SK-N-SH (cell line): ENCODE measurements at regions not wholly inside any gene's neighbourhood (a gene's known extent, or its start where the extent isn't known, plus 50 kb on each side); places are given as distances from the start of the nearest gene placed in this dataset.
"Not testable (repeated sequence)": the region's sequence is repeated elsewhere in the genome, so short reads cannot be mapped to it uniquely, and the experiment has no call there.

Source experiments
- CTCF ChIA-PET: fragments of 300-600, 350-600 bp; formaldehyde crosslinking; extraction: SDS; loops from one replicate; lab custom pipeline; 2021; lab: Yijun Ruan, JAX
- POLR2A ChIA-PET: fragments of 350-600 bp; sonication (Branson Sonifier 250); formaldehyde crosslinking; extraction: SDS; loops from one replicate; lab custom pipeline; 2020; ENCODE audit warnings: antibody characterized with exemption, inconsistent platforms; lab: Yijun Ruan, JAX
- DNase-seq: peaks from one replicate; pipeline ENCODE4 v3.0.0; 2012
- H2AFZ ChIP-seq: fragments of 200-600 bp; sonication (generic); 2 replicates; pipeline ENCODE4 v1.8.1; 2016; ENCODE audit warnings: antibody characterized with exemption, mild to moderate bottlenecking, low read depth
- H3F3A ChIP-seq: fragments of 200-600 bp; sonication (generic); replicated peaks from 2 replicates; pipeline ENCODE3; 2016; ENCODE audit warnings: antibody characterized with exemption, mild to moderate bottlenecking; ENCODE audit not compliant: insufficient read depth
- H3K27ac ChIP-seq, 2 experiments: fragments of 200-500 bp in 1 of 2; fragments of 200-600 bp in 1 of 2; sonication (Bioruptor generic) in 1 of 2; sonication (generic), shearing (Covaris generic) in 1 of 2; 2 replicates each; pipeline versions ENCODE4 v1.5.1 to v1.6.1; 2014 to 2016; ENCODE audit warnings: low read depth in 2 of 2, inconsistent platforms in 1 of 2, low read length in 1 of 2, mild to moderate bottlenecking in 1 of 2, mixed read lengths in 1 of 2
- H3K27me3 ChIP-seq: fragments of 200-600 bp; sonication (generic), shearing (Covaris generic); 2 replicates; pipeline ENCODE4 v1.6.1; 2016; ENCODE audit warnings: mixed run types; ENCODE audit not compliant: insufficient read depth
- H3K36me3 ChIP-seq, 2 experiments: fragments of 200-500 bp in 1 of 2; fragments of 200-600 bp in 1 of 2; sonication (Bioruptor generic) in 1 of 2; sonication (generic) in 1 of 2; replicated peaks in 1 of 2; 2 replicates each; pipeline versions ENCODE3 to v1.5.1; 2014 to 2016; ENCODE audit warnings: low read length in 1 of 2, mild to moderate bottlenecking in 1 of 2; ENCODE audit not compliant: insufficient read depth in 2 of 2, control insufficient read depth in 1 of 2
- H3K4me1 ChIP-seq, 2 experiments: fragments of 200-500 bp in 1 of 2; fragments of 200-600 bp in 1 of 2; sonication (Bioruptor generic) in 1 of 2; sonication (generic), shearing (Covaris generic) in 1 of 2; 2 replicates each; pipeline versions ENCODE4 v1.5.1 to v1.6.1; 2014 to 2016; ENCODE audit warnings: low read depth in 1 of 2, low read length in 1 of 2, mixed run types in 1 of 2; ENCODE audit not compliant: insufficient read depth in 2 of 2, control insufficient read depth in 1 of 2
- H3K4me2 ChIP-seq: fragments of 200-600 bp; sonication (generic), shearing (Covaris generic); 2 replicates; pipeline ENCODE4 v1.6.1; 2017; ENCODE audit warnings: mixed run types
- H3K4me3 ChIP-seq, 2 experiments: fragments of 200-500 bp in 1 of 2; fragments of 200-600 bp in 1 of 2; sonication (Bioruptor generic) in 1 of 2; sonication (generic), shearing (Covaris generic) in 1 of 2; 2 replicates each; pipeline versions ENCODE4 v1.5.1 to v1.8.1; 2014 to 2016; ENCODE audit warnings: low read depth in 2 of 2, inconsistent platforms in 1 of 2, low read length in 1 of 2, mild to moderate bottlenecking in 1 of 2, mixed read lengths in 1 of 2, moderate library complexity in 1 of 2
- H3K79me2 ChIP-seq: fragments of 200-600 bp; sonication (generic); 2 replicates; pipeline ENCODE4 v1.8.1; 2017; ENCODE audit warnings: mild to moderate bottlenecking; ENCODE audit not compliant: insufficient read depth
- H3K9ac ChIP-seq: fragments of 200-600 bp; sonication (generic); 2 replicates; pipeline ENCODE4 v1.6.1; 2017; ENCODE audit warnings: mixed run types
- H3K9me2 ChIP-seq: fragments of 200-600 bp; sonication (generic); 2 replicates; pipeline ENCODE4 v1.6.1; 2017; ENCODE audit warnings: mixed run types
- H3K9me3 ChIP-seq: fragments of 200-600 bp; sonication (generic); 2 replicates; pipeline ENCODE4 v1.6.1; 2017; ENCODE audit warnings: mixed run types, mild to moderate bottlenecking, moderate library complexity
- H4K20me1 ChIP-seq: fragments of 200-600 bp; sonication (generic); 2 replicates; pipeline ENCODE4 v1.6.1; 2017; ENCODE audit warnings: mild to moderate bottlenecking, mixed run types; ENCODE audit not compliant: insufficient read depth
- CTCF ChIP-seq: fragments of 200-600 bp; sonication (generic); IDR thresholded peaks from 2 replicates; pipeline ENCODE4 v1.6.1; 2017; ENCODE audit warnings: antibody characterized with exemption, mild to moderate bottlenecking, moderate library complexity
- ELF1 ChIP-seq: IDR thresholded peaks from 2 replicates; pipeline ENCODE4 v1.4.0; 2012
- FOXJ3 ChIP-seq: sonication (generic); formaldehyde crosslinking; IDR thresholded peaks from 2 replicates; pipeline ENCODE4 v1.5.1; 2020; ENCODE audit warnings: mild to moderate bottlenecking, missing genetic modification reagents
- GABPA ChIP-seq: IDR thresholded peaks from 2 replicates; pipeline ENCODE4 v1.4.0; 2012; ENCODE audit warnings: low read depth, mild to moderate bottlenecking
- GATA2 ChIP-seq: sonication (generic); formaldehyde crosslinking; IDR thresholded peaks from 2 replicates; pipeline ENCODE4 v1.5.0; 2020; ENCODE audit warnings: mild to moderate bottlenecking, missing genetic modification reagents
- NFIC ChIP-seq: IDR thresholded peaks from 2 replicates; pipeline ENCODE4 v1.4.0; 2012; ENCODE audit warnings: borderline replicate concordance
- POLR2AphosphoS5 ChIP-seq: IDR thresholded peaks from 2 replicates; pipeline ENCODE4 v1.6.1; 2012; ENCODE audit warnings: low read depth, low read length
- RCOR1 ChIP-seq: fragments of 150-350 bp; IDR thresholded peaks from 2 replicates; pipeline ENCODE4 v1.6.1; 2017; ENCODE audit warnings: antibody characterized with exemption, low read length
- REST ChIP-seq: IDR thresholded peaks from 2 replicates; pipeline ENCODE4 v1.6.1; 2012; ENCODE audit warnings: mild to moderate bottlenecking, low read depth, low read length, moderate library complexity
- RXRA ChIP-seq: IDR thresholded peaks from 2 replicates; pipeline ENCODE4 v1.4.0; 2012; ENCODE audit warnings: low read depth, mild to moderate bottlenecking, borderline replicate concordance
- SIN3A ChIP-seq: IDR thresholded peaks from 2 replicates; pipeline ENCODE4 v1.6.1; 2012; ENCODE audit warnings: low read depth, mild to moderate bottlenecking, low read length, moderate library complexity, borderline replicate concordance
- SMC3 ChIP-seq: IDR thresholded peaks from 2 replicates; pipeline ENCODE4 v1.6.1; 2012; ENCODE audit warnings: low read depth, low read length, improper control_type of control experiment
- TEAD4 ChIP-seq: IDR thresholded peaks from 2 replicates; pipeline ENCODE4 v1.4.0; 2012; ENCODE audit warnings: mild to moderate bottlenecking, borderline replicate concordance; ENCODE audit not compliant: insufficient read depth
- USF1 ChIP-seq: IDR thresholded peaks from 2 replicates; pipeline ENCODE4 v1.4.0; 2012; ENCODE audit warnings: low read depth, borderline replicate concordance
- YY1 ChIP-seq: IDR thresholded peaks from 2 replicates; pipeline ENCODE4 v1.4.0; 2012; ENCODE audit warnings: low read depth, mild to moderate bottlenecking
- WGBS: methylation state at CpG from one replicate; pipeline ENCODE4 v1.1.6; 2017; ENCODE audit warnings: low lambda C conversion rate; 5-methylcytosine and 5-hydroxymethylcytosine counted together

GRCh38 chr18:37836071-37836970 lies 270.7 kb upstream of the CELF4 start:
- no peak overlapping the region for H3K4me3 ChIP-seq
- no peak overlapping the region for H3K4me2 ChIP-seq
- CTCF ChIA-PET, result no interaction called here
- no peaks in the 10 kb centered on the region for H3K36me3 ChIP-seq
- H3F3A ChIP-seq, result no peaks in the 10 kb centered on the region
- no peaks in the 10 kb centered on the region for H3K79me2 ChIP-seq
- H2AFZ ChIP-seq, result no peak overlapping the region
- DNase-seq, result no peak
- TF ChIP-seq RXRA (no peak), FOXJ3 (CRISPR knock-in tag) (no peak), ELF1 (no peak), SMC3 (no peak), YY1 (no peak), USF1 (no peak), CTCF (no peak), NFIC (no peak), TEAD4 (no peak), SIN3A (no peak), GABPA (no peak), REST (no peak), GATA2 (CRISPR knock-in tag) (no peak), RCOR1 (no peak), POLR2AphosphoS5 (no peak)
- H3K9ac ChIP-seq, result no peak overlapping the region
- H4K20me1 ChIP-seq, result no peaks in the 10 kb centered on the region
- no peaks in the 10 kb centered on the region for H3K9me3 ChIP-seq
- H3K27me3 ChIP-seq, result no peaks in the 10 kb centered on the region
- H3K4me1 ChIP-seq, result no peaks in the 10 kb centered on the region; a peak in 1 of 4 replicates
- H3K27ac ChIP-seq, result no peak overlapping the region
- H3K9me2 ChIP-seq, result no peaks in the 10 kb centered on the region
- 21% methylated on average over 1 of the region's 1 CpG for WGBS
- POLR2A ChIA-PET, result no interaction called here

- H3K4me2 ChIP-seq, H2AFZ ChIP-seq, POLR2A ChIA-PET, H3K27ac ChIP-seq, H3K9me2 ChIP-seq, H3K79me2 ChIP-seq, H3K4me1 ChIP-seq, H3K9me3 ChIP-seq, H4K20me1 ChIP-seq, DNase-seq, H3F3A ChIP-seq, H3K27me3 ChIP-seq, CTCF ChIA-PET, H3K36me3 ChIP-seq, H3K9ac ChIP-seq, H3K4me3 ChIP-seq: not testable (repeated sequence)
- 46% methylated on average over 6 of the region's 15 CpGs for WGBS
Observed at GRCh38 chr18:37832010-37832695, 266.6 kb upstream of the CELF4 start.
